ENCODE measurements at regions not wholly inside any gene's neighbourhood (a gene's known extent, or its start where the extent isn't known, plus 50 kb on each side); places are given as distances from the start of the nearest gene placed in this dataset.

DNA sequence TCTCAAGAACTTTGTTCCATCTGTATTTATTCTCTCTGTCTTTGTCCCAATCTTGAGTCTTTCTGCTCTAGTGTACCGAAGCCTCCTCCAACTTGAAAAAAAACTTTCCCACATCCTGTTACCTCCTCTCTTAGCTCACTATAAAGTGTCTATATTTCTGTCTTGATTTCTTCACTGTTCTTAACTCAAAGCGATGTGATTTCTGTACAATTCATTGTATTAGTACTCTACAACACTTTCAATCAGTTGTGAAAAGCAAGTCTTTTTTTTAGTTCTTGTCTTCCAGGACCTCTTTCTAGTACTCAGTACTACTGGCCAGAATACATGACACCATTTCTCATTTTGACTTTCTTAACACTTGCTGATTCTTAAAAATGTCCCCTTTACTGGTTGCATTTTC, 353.5 kb upstream of the SATB1 start:
- 63% methylated on average over 2 of the region's 2 CpGs for WGBS
- H3K36me3 ChIP-seq: no peaks in the 10 kb centered on the region

GRCh38 chr3:18778094-18778493, 353.0 kb upstream of the SATB1 start:
- H3K9me3 ChIP-seq: no peaks in the 10 kb centered on the region
- no peaks in the 10 kb centered on the region for H3K4me1 ChIP-seq
- H3K27me3 ChIP-seq: no peaks in the 10 kb centered on the region
- no peak for DNase-seq (ENCODE audit: low spot score in 2 of 2)
- H3K4me3 ChIP-seq: no peak overlapping the region
- no peaks in the 10 kb centered on the region for H3K36me3 ChIP-seq
- TF ChIP-seq POLR2AphosphoS5 (IDR thresholded peaks at IDR 0.05) (no peak), EP300 (IDR thresholded peaks at IDR 0.05) (no peak), CTCF (IDR thresholded peaks at IDR 0.05) (no peak), POLR2A (IDR thresholded peaks at IDR 0.05) (no peak)
- H3K27ac ChIP-seq: no peak overlapping the region

More for the DNA sequence above, 353.5 kb upstream of the SATB1 start:
- Histone ChIP-seq H3K4me3 (no peak overlapping the region), H3K27me3 (no peaks in the 10 kb centered on the region), H3K9me3 (no peaks in the 10 kb centered on the region), H3K4me1 (no peaks in the 10 kb centered on the region), H3K27ac (no peak overlapping the region)
- no peak for DNase-seq (ENCODE audit: low spot score in 2 of 2)
- no peak for TF ChIP-seq POLR2A (IDR thresholded peaks at IDR 0.05)
- TF ChIP-seq EP300 (IDR thresholded peaks at IDR 0.05): no peak
- TF ChIP-seq POLR2AphosphoS5 (IDR thresholded peaks at IDR 0.05): no peak
- no peak for TF ChIP-seq CTCF (IDR thresholded peaks at IDR 0.05)

GRCh38 chr3:18775501-18775900, 350.4 kb upstream of the SATB1 start:
- Histone ChIP-seq H3K36me3 (no peaks in the 10 kb centered on the region), H3K4me3 (no peak overlapping the region), H3K9me3 (no peaks in the 10 kb centered on the region), H3K27me3 (no peaks in the 10 kb centered on the region), H3K27ac (no peak overlapping the region), H3K4me1 (no peaks in the 10 kb centered on the region)
- TF ChIP-seq EP300 (IDR thresholded peaks at IDR 0.05) (no peak), POLR2AphosphoS5 (IDR thresholded peaks at IDR 0.05) (no peak), CTCF (IDR thresholded peaks at IDR 0.05) (no peak), POLR2A (IDR thresholded peaks at IDR 0.05) (no peak)
- 84% methylated on average over 2 of the region's 2 CpGs for WGBS
- DNase-seq (ENCODE audit: low spot score in 2 of 2): no peak

GRCh38 chr3:18774319-18775088, 349.4 kb upstream of the SATB1 start:
- H3K36me3 ChIP-seq: no peaks in the 10 kb centered on the region
- no peak overlapping the region for H3K4me3 ChIP-seq
- no peak for DNase-seq (ENCODE audit: low spot score in 2 of 2)
- 60% methylated on average over 2 of the region's 2 CpGs for WGBS
- H3K27ac ChIP-seq: no peak overlapping the region
- no peaks in the 10 kb centered on the region for H3K4me1 ChIP-seq
- TF ChIP-seq POLR2AphosphoS5 (IDR thresholded peaks at IDR 0.05) (no peak), CTCF (IDR thresholded peaks at IDR 0.05) (no peak)
- H3K9me3 ChIP-seq: no peaks in the 10 kb centered on the region
- H3K27me3 ChIP-seq: no peaks in the 10 kb centered on the region

DNA sequence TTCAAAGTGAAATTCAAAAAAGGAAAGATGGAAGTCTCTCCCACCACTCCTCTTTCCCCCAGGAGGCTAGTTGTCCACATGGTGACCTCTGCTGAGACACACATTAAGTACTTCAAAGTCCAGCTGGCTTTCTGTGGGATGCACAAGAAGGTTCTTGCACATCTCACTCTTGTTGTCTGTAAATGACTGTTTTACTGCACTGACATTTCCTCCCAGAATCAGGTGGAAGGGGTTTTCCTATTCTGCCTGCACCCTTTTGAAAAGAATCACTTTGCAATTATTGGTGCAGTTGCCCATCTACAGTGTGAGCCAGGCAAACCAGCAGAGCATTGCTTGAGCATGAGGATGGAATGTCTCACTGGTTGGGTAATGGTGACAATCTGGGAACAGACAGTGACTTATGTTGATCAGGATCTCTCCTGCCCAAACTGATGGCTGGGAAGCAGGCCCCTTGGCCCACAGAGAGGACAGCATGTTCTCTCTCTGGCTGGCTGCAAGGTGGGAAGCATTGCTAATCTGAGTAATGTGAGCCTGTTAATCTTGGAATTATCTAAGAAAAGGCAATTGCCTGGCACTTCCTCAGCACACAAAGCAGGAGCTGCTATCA, 347.7 kb upstream of the SATB1 start:
- DNase-seq (ENCODE audit: low spot score in 2 of 2): no peak
- Histone ChIP-seq H3K4me1 (no peaks in the 10 kb centered on the region), H3K4me3 (no peak overlapping the region), H3K27ac (no peak overlapping the region), H3K27me3 (no peaks in the 10 kb centered on the region), H3K36me3 (no peaks in the 10 kb centered on the region), H3K9me3 (no peaks in the 10 kb centered on the region)
- TF ChIP-seq EP300 (IDR thresholded peaks at IDR 0.05) (no peak), POLR2A (IDR thresholded peaks at IDR 0.05) (no peak), POLR2AphosphoS5 (IDR thresholded peaks at IDR 0.05) (no peak), CTCF (IDR thresholded peaks at IDR 0.05) (no peak)

Data from suprapubic skin (tissue), 4 donors.